ENCODE measurements at regions not wholly inside any gene's neighbourhood (a gene's known extent, or its start where the extent isn't known, plus 50 kb on each side); places are given as distances from the start of the nearest gene placed in this dataset.
"Not testable (repeated sequence)": the region's sequence is repeated elsewhere in the genome, so short reads cannot be mapped to it uniquely, and the experiment has no call there.

DNA sequence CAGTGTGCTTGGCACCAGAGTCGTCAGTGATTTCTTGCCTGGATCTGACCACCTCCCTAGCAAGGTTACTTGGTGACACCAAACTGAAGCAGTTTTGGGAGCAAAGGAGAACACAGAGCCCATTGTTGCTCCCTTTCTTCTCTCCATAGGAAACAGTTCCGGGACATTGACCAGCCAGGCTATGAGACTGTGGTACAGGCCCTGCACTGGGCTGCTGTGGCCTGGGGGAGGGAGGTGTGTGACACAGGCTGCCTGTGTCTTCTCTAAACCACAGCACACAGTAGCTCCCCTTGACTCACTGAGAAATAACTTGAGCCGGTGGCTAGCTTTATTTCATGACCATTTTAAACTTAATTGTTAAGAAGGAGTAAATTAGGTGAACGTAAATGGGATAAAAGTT is 214.8 kb upstream of the UBL3 start:
- DNase-seq (ENCODE audit: low spot score) = peak; percentile 84

DNA sequence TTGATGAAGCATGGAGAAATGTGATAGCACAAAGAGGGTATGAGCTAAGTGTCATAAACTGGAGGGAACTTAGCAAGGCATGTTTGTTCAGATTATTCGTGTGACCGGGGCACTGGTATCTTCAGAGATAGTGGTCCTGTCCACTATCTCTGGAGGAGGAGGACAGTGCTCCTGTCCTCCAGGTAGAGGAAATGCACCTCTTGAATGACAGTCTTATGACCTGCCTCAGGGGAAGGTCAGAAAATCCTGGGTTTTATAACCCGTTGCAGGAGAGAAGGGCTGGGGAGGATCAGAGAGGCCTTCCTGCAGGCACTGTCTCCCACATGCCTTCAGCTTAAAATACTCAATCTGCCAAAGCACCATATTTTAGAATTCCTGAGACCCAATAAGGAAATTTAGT is 213.5 kb upstream of the UBL3 start:
- DNase-seq (ENCODE audit: low spot score) = no peak

DNA sequence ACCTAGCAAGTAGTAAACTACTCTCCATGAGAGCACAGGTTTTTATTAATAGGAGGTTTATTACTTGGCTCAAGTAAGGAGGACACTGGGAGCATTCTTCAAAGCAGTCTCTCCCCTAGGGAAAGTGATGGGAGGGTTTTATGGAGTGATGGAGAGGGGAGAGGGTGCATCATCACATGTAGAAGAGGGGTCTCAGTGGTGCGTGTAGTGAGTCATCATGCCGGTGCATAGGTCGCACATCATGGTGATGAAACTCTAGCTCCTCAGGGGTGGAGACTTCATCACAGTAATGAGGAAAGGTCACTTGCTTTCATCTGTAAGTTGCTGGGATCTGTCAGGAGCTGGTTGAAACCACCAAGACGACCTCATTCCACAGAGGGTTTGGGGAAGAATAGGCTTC is 210.8 kb upstream of the UBL3 start:
- no peak for DNase-seq (ENCODE audit: low spot score)

DNA sequence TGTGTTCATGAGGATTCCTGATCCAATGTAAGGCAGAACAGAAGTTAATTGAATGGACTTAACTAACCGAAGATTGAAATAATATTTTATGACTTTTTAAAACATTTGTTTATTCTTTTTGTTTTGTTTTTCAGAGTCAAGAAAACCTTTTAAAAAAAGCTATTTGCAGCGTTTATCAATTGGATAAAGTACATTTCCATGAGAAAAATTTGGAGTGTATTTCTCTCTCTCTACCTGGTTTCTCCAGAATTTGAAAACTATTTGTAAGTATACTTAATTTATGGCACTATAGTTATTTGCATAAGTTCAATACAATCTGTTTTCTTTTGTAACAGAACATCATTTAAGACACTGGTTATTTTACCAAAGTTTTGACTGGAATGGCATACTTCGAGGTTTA is 208.0 kb upstream of the UBL3 start:
- no peak for DNase-seq (ENCODE audit: low spot score)

DNA sequence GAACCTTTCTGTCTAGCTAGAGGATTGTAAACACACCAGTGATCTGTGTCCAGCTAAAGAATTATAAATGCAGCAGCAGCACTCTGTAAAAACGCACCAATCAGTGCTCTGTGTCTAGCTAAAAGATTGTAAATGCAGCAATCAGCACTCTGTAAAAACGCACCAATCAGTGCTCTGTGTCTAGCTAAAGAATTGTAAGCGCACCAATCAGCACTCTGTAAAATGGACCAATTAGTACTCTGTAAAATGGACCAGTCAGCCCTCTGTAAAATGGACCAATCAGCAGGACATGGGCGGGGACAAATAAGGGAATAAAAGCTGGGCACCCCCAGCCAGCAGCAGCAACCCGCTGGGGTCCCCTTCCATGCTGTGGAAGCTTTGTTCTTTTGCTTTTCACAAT is 204.1 kb upstream of the UBL3 start:
- not testable (repeated sequence) for DNase-seq (ENCODE audit: low spot score)

DNA sequence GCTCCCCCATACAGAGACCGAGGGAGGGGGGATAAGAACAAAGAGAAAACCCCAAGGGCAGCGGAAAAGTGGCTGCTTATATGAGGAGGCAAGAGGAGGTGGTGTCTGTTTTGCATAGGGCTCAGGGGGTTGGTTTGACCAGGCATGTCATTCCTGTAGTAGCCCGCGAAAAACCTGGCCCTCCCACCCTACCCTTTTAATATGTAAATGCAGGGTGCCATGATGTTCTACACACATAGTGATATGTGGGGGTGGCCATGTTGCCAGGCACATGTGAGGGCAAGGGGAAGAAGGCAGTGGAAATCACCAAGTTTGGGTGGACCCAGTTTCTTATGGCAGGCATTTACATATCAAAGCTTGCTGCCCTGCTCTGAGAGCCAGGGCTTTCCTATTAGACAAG is 203.5 kb upstream of the UBL3 start:
- DNase-seq (ENCODE audit: low spot score) = no peak

DNA sequence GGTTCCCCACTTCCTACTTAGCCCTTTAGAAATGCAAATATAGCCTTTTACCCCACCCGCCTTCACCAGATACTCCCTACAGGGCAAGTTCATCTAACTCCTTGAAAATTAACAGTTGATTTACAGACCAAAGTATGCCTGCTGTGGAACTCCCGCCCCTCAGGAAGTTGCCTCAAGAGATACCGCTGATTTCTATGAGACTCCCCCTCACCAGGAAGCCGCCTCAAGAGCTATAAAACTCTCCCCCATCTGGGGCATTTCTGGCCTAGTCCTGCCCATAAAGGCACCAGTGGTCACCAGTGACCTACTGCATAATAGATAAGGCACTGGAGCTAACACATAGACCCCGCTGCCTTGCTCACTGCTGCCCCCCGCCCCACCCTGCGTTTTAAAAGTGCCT is 201.7 kb upstream of the UBL3 start:
- DNase-seq (ENCODE audit: low spot score) = no peak

DNA sequence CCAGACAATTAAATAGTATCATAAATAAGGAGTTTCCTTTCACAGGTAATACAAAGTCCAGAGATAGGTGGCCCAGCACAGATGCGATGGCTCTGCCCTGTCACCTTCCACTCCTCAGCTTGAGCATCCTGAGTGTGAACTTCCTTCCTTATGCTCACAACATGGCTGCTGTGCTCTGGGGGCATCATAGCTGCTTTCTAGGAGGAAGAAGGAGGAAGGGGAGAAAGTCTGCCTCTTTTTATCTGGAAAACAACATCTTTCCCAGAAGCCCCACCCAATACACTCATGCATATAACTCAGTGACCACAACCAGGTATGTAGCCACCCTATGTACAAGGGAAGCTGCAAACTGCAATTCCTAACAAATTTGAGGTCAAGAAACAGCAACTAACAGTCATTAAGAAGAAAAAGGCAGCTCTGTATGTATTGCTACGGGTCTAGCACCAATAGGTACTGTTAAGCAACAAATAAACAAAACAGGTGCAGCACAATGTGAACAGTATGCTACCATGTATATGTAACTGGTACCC is 201.2 kb upstream of the UBL3 start:
- no peak for DNase-seq (ENCODE audit: low spot score)

DNA sequence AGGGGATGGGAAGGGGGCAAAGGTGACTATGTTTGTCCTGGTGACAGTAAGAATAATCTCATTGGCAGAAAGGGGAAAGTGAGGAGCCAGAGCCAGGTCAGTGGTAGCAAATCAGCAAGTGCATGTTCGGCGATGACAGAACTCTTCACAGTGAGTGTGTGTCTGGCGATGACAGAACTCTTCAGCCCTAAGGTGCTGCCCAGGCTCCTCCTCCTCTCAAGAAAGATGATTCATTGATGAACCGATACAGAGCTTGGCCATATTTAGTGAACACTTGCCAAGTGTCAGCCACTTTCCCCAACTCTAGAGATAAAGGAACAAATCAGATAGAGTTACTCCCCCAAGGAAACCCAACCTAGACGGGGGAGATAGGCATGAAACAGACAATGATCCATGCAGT is 199.3 kb upstream of the UBL3 start:
- DNase-seq (ENCODE audit: low spot score) = no peak

DNA sequence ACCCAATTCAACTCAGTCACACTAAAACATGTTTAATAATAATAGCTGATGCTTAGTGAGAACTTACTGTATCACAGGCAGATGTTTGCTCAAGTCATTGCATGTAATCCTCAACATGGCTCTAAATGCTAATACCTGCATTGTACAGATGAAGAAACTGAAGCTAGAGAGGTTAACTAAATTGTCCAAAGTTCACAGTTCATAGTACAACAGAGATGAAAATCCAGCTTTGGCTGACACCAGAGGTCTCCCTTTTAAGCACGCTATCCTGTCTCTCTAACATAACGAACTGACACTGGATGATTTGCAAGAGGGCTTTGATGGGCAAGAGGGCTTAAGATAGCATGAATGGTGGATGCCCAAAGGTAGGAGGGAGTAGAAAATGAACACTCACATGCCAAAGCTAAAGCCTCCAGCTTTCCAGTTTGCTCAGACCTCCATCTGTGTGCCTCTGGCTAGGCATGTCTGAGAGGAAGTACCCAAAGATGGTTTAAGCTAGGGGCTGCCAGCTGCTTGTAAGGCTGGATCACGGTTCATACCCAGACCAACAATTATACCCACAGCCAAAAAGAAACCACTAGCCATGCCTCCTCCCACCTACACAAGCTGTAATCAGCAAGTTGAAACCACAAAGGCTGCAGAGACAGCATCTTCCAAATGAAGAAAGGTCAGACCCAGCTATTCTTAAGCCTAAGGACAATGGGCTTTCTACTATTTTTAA is 196.9 kb upstream of the UBL3 start:
- no peak for DNase-seq (ENCODE audit: low spot score)

DNA sequence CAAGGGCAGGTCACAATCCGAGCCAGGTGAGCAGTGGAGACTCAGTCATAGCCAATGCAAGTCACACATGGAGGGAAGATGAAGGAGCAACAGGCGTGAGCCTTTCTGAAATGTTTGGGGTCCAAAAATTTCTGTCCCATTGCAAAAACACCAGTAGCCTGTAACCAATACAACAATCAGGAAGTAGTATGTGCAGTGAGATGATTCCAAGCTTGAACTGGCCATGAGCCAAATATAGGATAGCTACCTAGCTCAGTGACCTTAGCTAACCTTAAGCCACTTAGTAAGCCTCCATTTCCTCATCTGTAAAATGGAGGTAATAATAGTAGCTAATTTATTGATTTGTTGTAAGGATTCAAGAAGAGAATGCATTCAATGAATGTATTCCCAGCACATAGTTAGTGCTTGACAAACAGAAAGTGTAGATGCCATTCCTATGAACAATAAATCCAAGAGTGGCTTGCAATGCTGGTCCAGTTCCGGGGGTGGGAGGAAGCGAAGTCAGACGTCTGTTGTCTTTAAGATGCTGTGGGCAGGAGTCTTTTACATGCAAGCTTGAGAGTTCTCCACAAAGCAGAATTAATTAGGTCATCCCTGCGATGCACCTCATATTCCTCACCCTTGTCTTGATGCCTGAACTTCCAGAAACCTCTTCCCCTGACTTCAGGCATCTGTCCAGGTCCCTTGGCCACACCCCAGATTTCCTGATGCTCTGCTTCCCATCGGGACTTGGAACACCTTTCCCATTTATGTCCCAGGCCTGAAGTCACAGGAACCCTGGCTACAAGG is 195.7 kb upstream of the UBL3 start:
- no peak for DNase-seq (ENCODE audit: low spot score)

DNA sequence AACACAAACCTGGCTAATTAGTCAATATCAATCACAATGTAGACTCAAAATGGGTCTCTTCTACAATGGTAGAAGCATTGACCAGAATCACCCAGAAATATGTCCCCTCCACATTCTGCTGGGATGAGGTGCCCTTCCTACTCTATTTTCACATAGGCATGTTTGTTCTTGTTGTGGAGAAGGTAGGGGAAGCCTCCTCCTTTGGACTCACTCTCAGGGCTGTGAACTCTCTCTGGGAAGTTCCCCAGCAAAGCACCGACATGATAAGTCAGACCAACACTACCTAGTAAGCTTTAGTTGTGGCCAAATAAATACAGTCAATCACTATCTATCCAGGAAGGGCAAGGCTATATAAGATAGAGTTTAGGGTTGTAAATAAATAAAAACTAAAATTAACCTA is 194.5 kb upstream of the UBL3 start:
- no peak for DNase-seq (ENCODE audit: low spot score)

DNA sequence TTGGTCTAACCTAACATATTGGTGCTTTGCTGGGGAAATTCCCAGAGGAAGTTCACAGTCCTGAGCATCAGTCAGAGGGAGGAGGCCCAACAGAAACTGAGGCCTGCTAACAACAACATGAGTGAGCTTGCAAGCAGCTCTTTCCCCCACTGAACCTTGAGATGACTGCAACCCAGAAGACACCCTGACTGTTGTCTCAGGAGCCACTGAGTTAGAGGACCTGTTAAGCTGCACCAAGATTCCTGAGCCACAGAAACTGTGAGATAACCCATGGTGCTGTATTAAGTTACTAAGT is 193.2 kb upstream of the UBL3 start:
- no peak for DNase-seq (ENCODE audit: low spot score)

DNA sequence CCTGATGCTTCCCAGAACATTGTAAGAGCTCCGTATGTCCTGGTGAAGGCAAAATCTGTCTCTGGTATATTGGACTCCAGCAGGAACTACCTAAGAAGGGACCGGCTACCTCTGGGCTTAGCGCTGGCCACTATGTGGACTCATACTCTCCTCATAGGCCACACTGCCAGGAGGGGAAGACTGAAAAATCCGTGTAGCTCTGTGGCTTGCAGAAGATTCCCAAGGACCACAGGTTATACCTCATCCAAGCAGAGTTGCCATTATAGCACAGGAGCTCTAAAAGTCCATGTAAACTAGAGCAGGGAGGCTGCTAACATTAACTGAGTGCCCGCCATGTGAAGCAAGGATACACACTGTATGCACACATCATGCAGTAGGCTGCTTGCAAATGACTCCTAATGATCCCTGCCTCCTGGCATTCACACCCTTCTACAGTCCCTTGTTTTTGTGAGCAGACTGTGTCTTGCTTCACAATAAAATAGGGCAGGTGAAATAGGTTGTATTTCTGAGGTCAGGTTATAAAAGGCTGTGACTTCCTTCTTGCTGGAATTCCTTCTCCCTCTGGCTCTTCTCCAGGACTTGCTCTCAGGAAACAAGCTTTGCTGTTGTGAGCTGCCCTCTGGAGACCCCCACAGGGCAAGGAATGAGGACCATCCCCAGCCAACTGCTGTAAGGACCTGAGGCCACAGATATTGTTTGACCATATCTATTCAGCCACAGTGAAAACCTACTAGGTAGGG is 192.6 kb upstream of the UBL3 start:
- no peak for DNase-seq (ENCODE audit: low spot score)

DNA sequence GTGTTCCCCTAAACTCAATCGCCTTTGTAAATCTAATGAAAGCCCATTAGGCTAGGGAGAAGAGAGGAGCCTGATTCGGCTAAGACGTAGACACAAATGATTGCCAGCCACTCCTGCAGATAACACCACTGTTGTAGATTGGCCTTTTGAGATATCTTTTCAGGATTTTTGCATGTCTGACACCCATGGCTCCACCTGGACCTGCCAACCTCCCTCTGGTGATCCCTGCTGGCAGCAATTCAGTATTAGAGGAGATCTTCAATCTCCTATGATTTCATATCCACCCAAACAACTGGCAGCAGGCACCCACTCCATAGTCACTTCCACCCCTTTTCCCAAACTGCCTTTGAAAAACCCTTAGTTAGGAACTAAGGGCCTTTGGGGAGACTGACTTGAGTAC is 191.9 kb upstream of the UBL3 start:
- no peak for DNase-seq (ENCODE audit: low spot score)

DNA sequence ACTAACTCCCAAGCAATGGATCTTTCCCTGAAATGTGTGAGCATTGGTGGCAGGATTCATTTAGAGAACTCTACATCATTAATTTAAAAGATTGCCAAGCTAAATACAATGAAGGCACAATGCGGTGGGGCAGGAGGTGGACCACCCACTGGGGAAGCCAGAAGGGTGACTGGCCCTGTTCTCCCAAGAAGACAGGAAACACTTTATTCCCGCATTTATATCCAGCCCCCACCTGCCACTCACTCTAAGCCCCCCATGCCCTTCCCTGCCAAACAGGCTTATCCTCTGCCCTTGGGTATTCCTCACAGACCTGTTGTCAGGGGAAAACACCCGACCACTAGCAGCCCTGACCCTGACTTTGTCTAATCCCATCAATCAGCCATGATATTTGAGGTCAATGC is 189.1 kb upstream of the UBL3 start:
- DNase-seq (ENCODE audit: low spot score) = no peak

DNA sequence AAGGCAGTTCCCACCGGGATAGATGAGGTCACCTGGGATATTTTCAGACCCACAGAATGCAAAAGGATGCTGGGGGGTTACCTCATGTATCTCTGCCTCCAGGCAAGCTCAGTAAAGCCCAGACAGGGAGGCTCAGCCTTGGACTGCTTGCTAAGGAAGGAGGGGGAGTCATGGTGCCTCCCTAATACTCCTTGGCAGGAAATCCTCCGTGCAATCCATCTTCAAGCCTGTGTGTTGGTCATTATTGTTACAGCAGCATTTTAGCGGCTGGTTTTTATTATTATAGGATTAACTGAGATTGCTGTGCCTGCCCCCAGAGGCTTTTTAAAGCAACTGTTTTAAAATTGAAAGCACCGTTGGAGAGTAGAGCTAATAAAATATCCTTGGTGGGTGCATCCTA is 188.5 kb upstream of the UBL3 start:
- no peak for DNase-seq (ENCODE audit: low spot score)

DNA sequence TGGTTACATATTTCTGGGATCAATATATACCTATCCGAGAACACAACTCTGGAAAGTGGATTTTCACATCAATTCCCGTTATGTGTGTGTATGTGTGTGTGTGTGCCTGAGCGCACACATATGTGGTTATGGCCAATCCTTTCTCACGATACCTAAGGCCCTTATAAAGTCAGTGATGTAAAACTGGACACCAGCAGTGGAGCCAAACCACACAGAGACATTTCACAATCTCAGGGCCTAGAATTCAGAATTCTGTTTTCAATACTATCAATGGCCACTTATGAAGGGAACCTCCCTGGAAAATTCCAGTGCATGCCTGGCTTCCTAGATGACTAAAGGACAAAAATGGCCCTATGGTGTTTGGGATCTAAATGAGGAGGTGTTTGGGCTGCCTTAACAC is 187.3 kb upstream of the UBL3 start:
- DNase-seq (ENCODE audit: low spot score) = no peak

DNA sequence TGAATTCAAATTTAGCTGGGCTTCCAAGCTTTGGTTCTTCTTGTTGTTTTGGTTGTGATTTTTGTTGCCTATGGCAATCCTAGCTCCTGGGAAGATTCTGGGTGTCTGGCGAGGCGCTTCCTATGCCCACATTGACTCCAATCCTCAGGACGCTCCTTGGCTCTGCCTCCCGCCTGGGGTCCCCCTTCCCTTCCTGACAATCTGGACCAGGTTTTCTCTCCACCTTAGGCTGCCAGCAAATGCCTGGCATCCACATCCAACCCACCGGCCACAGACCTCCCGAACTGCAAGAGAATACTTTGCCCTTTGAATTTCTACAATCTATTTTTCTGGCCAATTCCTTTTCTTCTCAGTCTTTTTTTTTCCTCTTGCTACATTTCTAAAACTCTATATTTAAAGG is 186.9 kb upstream of the UBL3 start:
- DNase-seq (ENCODE audit: low spot score) = no peak

DNA sequence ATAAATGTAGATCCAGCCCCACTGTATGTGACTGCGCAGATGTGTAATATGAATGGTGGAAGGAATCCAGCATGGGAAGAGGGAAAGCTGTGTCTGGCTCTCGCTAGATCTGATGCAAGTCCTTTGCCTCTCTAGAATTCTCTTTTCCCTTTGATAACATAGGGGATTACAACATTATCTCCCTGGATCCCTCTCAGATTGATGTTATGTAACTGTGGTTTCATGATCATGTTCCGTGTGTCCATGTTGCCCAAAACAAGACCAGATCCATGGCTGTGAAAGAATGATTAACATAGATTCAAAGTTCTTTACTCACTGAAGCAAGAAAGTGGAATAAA is 184.0 kb upstream of the UBL3 start:
- DNase-seq (ENCODE audit: low spot score) = no peak

DNA sequence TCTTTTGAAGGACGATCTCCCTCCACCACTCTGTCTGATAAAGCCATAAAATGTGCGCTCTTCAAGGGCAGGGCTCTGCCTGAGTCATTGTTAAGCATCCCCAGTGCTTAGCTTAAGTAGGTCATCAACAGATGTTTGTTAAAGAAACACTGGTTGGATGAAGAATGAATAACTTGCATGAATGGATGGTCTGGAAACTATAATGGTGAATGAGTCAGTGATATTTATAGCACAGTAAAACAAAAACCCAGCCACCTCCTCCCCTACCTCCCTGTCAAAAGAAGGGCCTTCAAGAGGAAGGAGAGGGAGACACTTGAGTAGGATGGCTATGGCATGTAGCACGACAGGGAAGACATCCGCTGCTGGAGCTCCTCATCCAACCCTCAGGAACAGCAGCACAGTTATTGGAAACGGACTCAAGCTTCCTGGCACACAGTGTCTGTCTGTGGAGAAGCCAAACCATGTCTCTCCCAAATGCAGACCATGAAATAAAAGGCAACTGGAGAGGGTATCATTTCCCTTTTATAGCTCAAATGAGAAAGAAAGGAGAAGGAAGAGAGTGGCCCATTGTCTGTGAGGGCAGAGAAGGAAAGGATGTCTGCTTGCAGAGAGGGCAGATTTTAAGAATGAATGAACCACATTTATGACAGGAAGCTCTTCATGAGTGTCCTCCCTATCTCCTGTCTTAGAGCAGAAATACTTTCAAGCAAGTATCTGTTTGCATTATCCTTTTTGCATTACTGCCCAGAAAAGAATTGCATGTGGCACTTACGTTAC is 183.5 kb upstream of the UBL3 start:
- DNase-seq (ENCODE audit: low spot score) = peak; percentile 93

DNA sequence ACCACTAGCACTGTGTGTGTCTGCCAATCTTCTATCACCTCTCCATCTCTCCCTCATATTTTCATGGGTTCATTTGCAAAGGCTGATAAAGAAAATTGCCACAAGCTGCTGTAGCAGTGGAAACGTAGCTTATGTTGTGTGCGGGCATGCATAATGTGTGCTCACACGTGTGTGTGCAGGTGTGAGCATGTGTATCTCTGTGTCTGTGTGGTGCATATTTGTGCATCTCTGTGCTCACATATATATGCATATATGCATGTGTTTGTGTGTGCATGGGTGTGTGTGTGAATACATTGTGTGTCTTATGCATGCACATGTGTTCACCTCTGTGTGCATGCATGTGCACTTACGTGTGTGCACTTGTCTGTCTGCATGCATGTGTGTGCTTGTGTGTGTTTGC is 181.8 kb upstream of the UBL3 start:
- no peak for DNase-seq (ENCODE audit: low spot score)

DNA sequence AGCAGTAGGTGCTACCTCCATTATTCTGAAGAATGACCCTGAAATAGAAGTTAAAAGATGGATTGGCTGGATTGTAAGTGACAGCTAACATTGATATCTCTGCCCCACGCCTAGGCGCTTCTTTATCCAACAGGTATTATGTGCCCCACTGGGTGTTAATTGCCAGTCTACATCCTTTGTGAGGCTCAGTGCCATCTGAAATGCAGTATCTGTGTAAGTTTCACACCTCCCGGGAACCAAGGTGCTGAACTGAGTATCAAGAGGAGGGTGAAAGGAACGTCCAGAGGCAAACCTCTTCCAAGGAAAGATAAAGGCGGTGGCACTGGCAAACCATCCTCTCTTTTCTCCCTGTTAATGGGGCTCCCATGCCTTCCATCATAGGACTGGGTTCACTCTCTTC is 181.1 kb upstream of the UBL3 start:
- no peak for DNase-seq (ENCODE audit: low spot score)

All from COLO829 (cell line).